WTC11 (cell line): ENCODE measurements at regions not wholly inside any gene's neighbourhood (a gene's known extent, or its start where the extent isn't known, plus 50 kb on each side); places are given as distances from the start of the nearest gene placed in this dataset.

Source experiments
- ATAC-seq: fragments of 200-7000 bp; cut with Tn5 transposase; 2 replicates; pipeline ENCODE4 v1.10.0; 2021; ENCODE audit warnings: mild to moderate bottlenecking, moderate library complexity
- CTCF ChIA-PET: fragments of 300-600 bp; sonication (Branson Sonifier 250); formaldehyde crosslinking; loops from one replicate; lab custom pipeline; 2021; ENCODE audit warnings: antibody characterized with exemption; lab: Charles Lee
- POLR2A ChIA-PET: fragments of 350-600 bp; sonication (Branson Sonifier 250); formaldehyde crosslinking; loops from one replicate; lab custom pipeline; 2021; ENCODE audit warnings: antibody characterized with exemption; lab: Charles Lee
- DNase-seq: peaks from one replicate; pipeline ENCODE4 v3.0.0; 2021; ENCODE audit warnings: low spot score
- H3K27ac Mint-ChIP-seq: 2 replicates; pipeline ENCODE4 v1.8.0; 2021; ENCODE audit warnings: mixed read lengths
- H3K27me3 Mint-ChIP-seq: 2 replicates; pipeline ENCODE4 v1.8.0; 2021; ENCODE audit warnings: low read depth, mild to moderate bottlenecking, moderate library complexity, mixed read lengths
- H3K36me3 Mint-ChIP-seq: 2 replicates; pipeline ENCODE4 v1.8.0; 2021; ENCODE audit warnings: mixed read lengths
- H3K4me1 Mint-ChIP-seq: 2 replicates; pipeline ENCODE4 v1.8.0; 2022; ENCODE audit warnings: mixed read lengths
- H3K4me3 Mint-ChIP-seq: 2 replicates; pipeline ENCODE4 v1.8.0; 2021; ENCODE audit warnings: mild to moderate bottlenecking, moderate library complexity, mixed read lengths
- H3K9me3 Mint-ChIP-seq: 2 replicates; pipeline ENCODE4 v1.8.0; 2021; ENCODE audit warnings: mixed read lengths
- AR ChIP-seq: fragments of 250-450 bp; sonication (Bioruptor Pico); IDR thresholded peaks from 2 replicates; pipeline ENCODE4 v1.9.0; 2021; ENCODE audit warnings: mild to moderate bottlenecking
- ATF6 ChIP-seq: sonication (generic); formaldehyde crosslinking; IDR thresholded peaks from 2 replicates; pipeline ENCODE4 v1.8.1; 2023; ENCODE audit warnings: mild to moderate bottlenecking, missing genetic modification reagents
- CREB1 ChIP-seq: sonication (generic); formaldehyde crosslinking; IDR thresholded peaks from 2 replicates; pipeline ENCODE4 v1.8.0; 2023; ENCODE audit warnings: mild to moderate bottlenecking, missing genetic modification reagents
- E2F1 ChIP-seq: sonication (generic); formaldehyde crosslinking; IDR thresholded peaks from 2 replicates; pipeline ENCODE4 v1.8.0; 2022; ENCODE audit warnings: mild to moderate bottlenecking, missing genetic modification reagents
- EMX1 ChIP-seq: fragments of 250-450 bp; sonication (Bioruptor Pico); IDR thresholded peaks from 2 replicates; pipeline ENCODE4 v1.8.0; 2021; ENCODE audit warnings: mild to moderate bottlenecking
- GRHL2 ChIP-seq: fragments of 250-450 bp; sonication (Bioruptor Pico); IDR thresholded peaks from 2 replicates; pipeline ENCODE4 v1.8.0; 2022; ENCODE audit warnings: mild to moderate bottlenecking, moderate library complexity; ENCODE audit not compliant: insufficient replicate concordance, severe bottlenecking
- GTF2I ChIP-seq: fragments of 250-450 bp; sonication (Bioruptor Pico); conservative IDR thresholded peaks from 2 replicates; pipeline ENCODE4 v1.4.0; 2021; ENCODE audit warnings: mild to moderate bottlenecking
- MYBL2 ChIP-seq: sonication (generic); formaldehyde crosslinking; IDR thresholded peaks from 2 replicates; pipeline ENCODE4 v1.8.1; 2023; ENCODE audit warnings: mild to moderate bottlenecking, moderate library complexity, missing genetic modification reagents
- NFE2L1 ChIP-seq: sonication (generic); formaldehyde crosslinking; IDR thresholded peaks from 2 replicates; pipeline ENCODE4 v1.8.1; 2023; ENCODE audit warnings: missing genetic modification reagents
- NR3C1 ChIP-seq: sonication (generic); formaldehyde crosslinking; conservative IDR thresholded peaks from 2 replicates; pipeline ENCODE4 v1.8.1; 2023; ENCODE audit warnings: low read depth, mild to moderate bottlenecking, missing genetic modification reagents
- OVOL2 ChIP-seq: fragments of 250-450 bp; sonication (Bioruptor Pico); IDR thresholded peaks from 2 replicates; pipeline ENCODE4 v1.9.0; 2021; ENCODE audit warnings: mild to moderate bottlenecking, borderline replicate concordance
- RORB ChIP-seq: fragments of 250-450 bp; sonication (Bioruptor Pico); IDR thresholded peaks from 2 replicates; pipeline ENCODE4 v1.9.0; 2021; ENCODE audit warnings: mild to moderate bottlenecking
- ZNF121 ChIP-seq: sonication (generic); formaldehyde crosslinking; IDR thresholded peaks from 2 replicates; pipeline ENCODE4 v1.8.0; 2023; ENCODE audit warnings: missing genetic modification reagents
- ZNF416 ChIP-seq: fragments of 250-450 bp; sonication (Bioruptor Pico); IDR thresholded peaks from 2 replicates; pipeline ENCODE4 v1.9.0; 2021; ENCODE audit warnings: mild to moderate bottlenecking, inconsistent platforms
- TF ChIP-seq, protein P1 (sequence below): sonication (generic); formaldehyde crosslinking; IDR thresholded peaks from 2 replicates; pipeline ENCODE4 v1.8.1; 2023; ENCODE audit warnings: mild to moderate bottlenecking, missing genetic modification reagents, moderate library complexity
- TF ChIP-seq, protein P2 (sequence below): fragments of 200-600 bp; IDR thresholded peaks from 2 replicates; pipeline ENCODE4 v1.8.0; 2022; ENCODE audit warnings: antibody characterized with exemption
- TF ChIP-seq, protein P3 (sequence below): sonication (generic); formaldehyde crosslinking; IDR thresholded peaks from 2 replicates; pipeline ENCODE4 v1.8.1; 2023; ENCODE audit warnings: mild to moderate bottlenecking, missing genetic modification reagents, borderline replicate concordance
- TF ChIP-seq, protein P4 (sequence below): sonication (generic); formaldehyde crosslinking; IDR thresholded peaks from 2 replicates; pipeline ENCODE4 v1.8.1; 2022; ENCODE audit warnings: mild to moderate bottlenecking, moderate library complexity, missing genetic modification reagents
- TF ChIP-seq, protein P5 (sequence below): sonication (generic); formaldehyde crosslinking; IDR thresholded peaks from 2 replicates; pipeline ENCODE4 v1.8.0; 2023; ENCODE audit warnings: mild to moderate bottlenecking, missing genetic modification reagents
- TF ChIP-seq, protein P6 (sequence below): sonication (generic); formaldehyde crosslinking; IDR thresholded peaks from 2 replicates; pipeline ENCODE4 v1.8.1; 2023; ENCODE audit warnings: mild to moderate bottlenecking, missing genetic modification reagents, moderate library complexity

- TF ChIP-seq, protein P1, sequence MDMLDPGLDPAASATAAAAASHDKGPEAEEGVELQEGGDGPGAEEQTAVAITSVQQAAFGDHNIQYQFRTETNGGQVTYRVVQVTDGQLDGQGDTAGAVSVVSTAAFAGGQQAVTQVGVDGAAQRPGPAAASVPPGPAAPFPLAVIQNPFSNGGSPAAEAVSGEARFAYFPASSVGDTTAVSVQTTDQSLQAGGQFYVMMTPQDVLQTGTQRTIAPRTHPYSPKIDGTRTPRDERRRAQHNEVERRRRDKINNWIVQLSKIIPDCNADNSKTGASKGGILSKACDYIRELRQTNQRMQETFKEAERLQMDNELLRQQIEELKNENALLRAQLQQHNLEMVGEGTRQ (CRISPR knock-in tag) = no peak
- TF ChIP-seq GTF2I (CRISPR knock-in tag) (no peak), NFE2L1 (CRISPR knock-in tag) (no peak), ZNF416 (CRISPR knock-in tag) (no peak), MYBL2 (CRISPR knock-in tag) (no peak), GRHL2 (CRISPR knock-in tag) (no peak), ZNF121 (CRISPR knock-in tag) (no peak), OVOL2 (CRISPR knock-in tag) (no peak)
- TF ChIP-seq, protein P2, sequence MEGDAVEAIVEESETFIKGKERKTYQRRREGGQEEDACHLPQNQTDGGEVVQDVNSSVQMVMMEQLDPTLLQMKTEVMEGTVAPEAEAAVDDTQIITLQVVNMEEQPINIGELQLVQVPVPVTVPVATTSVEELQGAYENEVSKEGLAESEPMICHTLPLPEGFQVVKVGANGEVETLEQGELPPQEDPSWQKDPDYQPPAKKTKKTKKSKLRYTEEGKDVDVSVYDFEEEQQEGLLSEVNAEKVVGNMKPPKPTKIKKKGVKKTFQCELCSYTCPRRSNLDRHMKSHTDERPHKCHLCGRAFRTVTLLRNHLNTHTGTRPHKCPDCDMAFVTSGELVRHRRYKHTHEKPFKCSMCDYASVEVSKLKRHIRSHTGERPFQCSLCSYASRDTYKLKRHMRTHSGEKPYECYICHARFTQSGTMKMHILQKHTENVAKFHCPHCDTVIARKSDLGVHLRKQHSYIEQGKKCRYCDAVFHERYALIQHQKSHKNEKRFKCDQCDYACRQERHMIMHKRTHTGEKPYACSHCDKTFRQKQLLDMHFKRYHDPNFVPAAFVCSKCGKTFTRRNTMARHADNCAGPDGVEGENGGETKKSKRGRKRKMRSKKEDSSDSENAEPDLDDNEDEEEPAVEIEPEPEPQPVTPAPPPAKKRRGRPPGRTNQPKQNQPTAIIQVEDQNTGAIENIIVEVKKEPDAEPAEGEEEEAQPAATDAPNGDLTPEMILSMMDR = no peak
Observed at GRCh38 chr5:33212439-33212838, 228.3 kb upstream of the TARS1 start (continued).

- H3K9me3 Mint-ChIP-seq = peaks cover 15% of the 10 kb centered on the region
- CTCF ChIA-PET = no interaction called here
- H3K4me3 Mint-ChIP-seq = no peak overlapping the region
- no peaks in the 10 kb centered on the region for H3K4me1 Mint-ChIP-seq
- H3K27ac Mint-ChIP-seq = no peak overlapping the region
- no peak for ATAC-seq
- TF ChIP-seq, protein P3, sequence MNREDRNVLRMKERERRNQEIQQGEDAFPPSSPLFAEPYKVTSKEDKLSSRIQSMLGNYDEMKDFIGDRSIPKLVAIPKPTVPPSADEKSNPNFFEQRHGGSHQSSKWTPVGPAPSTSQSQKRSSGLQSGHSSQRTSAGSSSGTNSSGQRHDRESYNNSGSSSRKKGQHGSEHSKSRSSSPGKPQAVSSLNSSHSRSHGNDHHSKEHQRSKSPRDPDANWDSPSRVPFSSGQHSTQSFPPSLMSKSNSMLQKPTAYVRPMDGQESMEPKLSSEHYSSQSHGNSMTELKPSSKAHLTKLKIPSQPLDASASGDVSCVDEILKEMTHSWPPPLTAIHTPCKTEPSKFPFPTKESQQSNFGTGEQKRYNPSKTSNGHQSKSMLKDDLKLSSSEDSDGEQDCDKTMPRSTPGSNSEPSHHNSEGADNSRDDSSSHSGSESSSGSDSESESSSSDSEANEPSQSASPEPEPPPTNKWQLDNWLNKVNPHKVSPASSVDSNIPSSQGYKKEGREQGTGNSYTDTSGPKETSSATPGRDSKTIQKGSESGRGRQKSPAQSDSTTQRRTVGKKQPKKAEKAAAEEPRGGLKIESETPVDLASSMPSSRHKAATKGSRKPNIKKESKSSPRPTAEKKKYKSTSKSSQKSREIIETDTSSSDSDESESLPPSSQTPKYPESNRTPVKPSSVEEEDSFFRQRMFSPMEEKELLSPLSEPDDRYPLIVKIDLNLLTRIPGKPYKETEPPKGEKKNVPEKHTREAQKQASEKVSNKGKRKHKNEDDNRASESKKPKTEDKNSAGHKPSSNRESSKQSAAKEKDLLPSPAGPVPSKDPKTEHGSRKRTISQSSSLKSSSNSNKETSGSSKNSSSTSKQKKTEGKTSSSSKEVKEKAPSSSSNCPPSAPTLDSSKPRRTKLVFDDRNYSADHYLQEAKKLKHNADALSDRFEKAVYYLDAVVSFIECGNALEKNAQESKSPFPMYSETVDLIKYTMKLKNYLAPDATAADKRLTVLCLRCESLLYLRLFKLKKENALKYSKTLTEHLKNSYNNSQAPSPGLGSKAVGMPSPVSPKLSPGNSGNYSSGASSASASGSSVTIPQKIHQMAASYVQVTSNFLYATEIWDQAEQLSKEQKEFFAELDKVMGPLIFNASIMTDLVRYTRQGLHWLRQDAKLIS (CRISPR knock-in tag) = no peak
- TF ChIP-seq NR3C1 (CRISPR knock-in tag) = no peak
- TF ChIP-seq AR (CRISPR knock-in tag) = no peak
- TF ChIP-seq, protein P4, sequence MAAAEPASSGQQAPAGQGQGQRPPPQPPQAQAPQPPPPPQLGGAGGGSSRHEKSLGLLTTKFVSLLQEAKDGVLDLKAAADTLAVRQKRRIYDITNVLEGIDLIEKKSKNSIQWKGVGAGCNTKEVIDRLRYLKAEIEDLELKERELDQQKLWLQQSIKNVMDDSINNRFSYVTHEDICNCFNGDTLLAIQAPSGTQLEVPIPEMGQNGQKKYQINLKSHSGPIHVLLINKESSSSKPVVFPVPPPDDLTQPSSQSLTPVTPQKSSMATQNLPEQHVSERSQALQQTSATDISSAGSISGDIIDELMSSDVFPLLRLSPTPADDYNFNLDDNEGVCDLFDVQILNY (CRISPR knock-in tag) = no peak
- TF ChIP-seq E2F1 (CRISPR knock-in tag) = no peak
- TF ChIP-seq ATF6 = no peak
- TF ChIP-seq CREB1 (CRISPR knock-in tag) = no peak
- TF ChIP-seq EMX1 = no peak
- TF ChIP-seq, protein P5, sequence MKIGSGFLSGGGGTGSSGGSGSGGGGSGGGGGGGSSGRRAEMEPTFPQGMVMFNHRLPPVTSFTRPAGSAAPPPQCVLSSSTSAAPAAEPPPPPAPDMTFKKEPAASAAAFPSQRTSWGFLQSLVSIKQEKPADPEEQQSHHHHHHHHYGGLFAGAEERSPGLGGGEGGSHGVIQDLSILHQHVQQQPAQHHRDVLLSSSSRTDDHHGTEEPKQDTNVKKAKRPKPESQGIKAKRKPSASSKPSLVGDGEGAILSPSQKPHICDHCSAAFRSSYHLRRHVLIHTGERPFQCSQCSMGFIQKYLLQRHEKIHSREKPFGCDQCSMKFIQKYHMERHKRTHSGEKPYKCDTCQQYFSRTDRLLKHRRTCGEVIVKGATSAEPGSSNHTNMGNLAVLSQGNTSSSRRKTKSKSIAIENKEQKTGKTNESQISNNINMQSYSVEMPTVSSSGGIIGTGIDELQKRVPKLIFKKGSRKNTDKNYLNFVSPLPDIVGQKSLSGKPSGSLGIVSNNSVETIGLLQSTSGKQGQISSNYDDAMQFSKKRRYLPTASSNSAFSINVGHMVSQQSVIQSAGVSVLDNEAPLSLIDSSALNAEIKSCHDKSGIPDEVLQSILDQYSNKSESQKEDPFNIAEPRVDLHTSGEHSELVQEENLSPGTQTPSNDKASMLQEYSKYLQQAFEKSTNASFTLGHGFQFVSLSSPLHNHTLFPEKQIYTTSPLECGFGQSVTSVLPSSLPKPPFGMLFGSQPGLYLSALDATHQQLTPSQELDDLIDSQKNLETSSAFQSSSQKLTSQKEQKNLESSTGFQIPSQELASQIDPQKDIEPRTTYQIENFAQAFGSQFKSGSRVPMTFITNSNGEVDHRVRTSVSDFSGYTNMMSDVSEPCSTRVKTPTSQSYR (CRISPR knock-in tag) = no peak
- TF ChIP-seq, protein P6, sequence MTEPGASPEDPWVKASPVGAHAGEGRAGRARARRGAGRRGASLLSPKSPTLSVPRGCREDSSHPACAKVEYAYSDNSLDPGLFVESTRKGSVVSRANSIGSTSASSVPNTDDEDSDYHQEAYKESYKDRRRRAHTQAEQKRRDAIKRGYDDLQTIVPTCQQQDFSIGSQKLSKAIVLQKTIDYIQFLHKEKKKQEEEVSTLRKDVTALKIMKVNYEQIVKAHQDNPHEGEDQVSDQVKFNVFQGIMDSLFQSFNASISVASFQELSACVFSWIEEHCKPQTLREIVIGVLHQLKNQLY (CRISPR knock-in tag) = no peak
- no peak for TF ChIP-seq RORB (CRISPR knock-in tag)
- TF ChIP-seq, all 79 proteins: peak for 0
- no peak for DNase-seq
- H3K27me3 Mint-ChIP-seq = 0 out of 2 replicates have a peak, but pooled peaks cover 4% of the 10 kb centered on the region
- H3K36me3 Mint-ChIP-seq = peaks cover 6% of the 10 kb centered on the region; the same call in 1 of the 2 replicates
- POLR2A ChIA-PET = no interaction called here
Observed at GRCh38 chr5:33212900-33213299, 227.9 kb upstream of the TARS1 start.
